Hepatocyte (in vitro differentiated cells): ENCODE measurements at regions not wholly inside any gene's neighbourhood (a gene's known extent, or its start where the extent isn't known, plus 50 kb on each side); places are given as distances from the start of the nearest gene placed in this dataset. TPM values are rescaled to one million over a fixed set of nuclear protein-coding genes. Genes with fewer than 3 reads are reported as not detected.

Source experiments
- DNase-seq: peaks from one replicate; pipeline ENCODE4 v3.0.0-alpha.2; 2016; ENCODE audit warnings: low spot score
- H2AFZ ChIP-seq: fragments of 200-600 bp; sonication (generic); 2 replicates; pipeline ENCODE4 v1.6.0; 2016; ENCODE audit warnings: antibody characterized with exemption, mild to moderate bottlenecking
- H3K27ac ChIP-seq: fragments of 200-600 bp; sonication (generic); 2 replicates; pipeline ENCODE4 v1.5.1; 2016; ENCODE audit warnings: mild to moderate bottlenecking
- H3K27me3 ChIP-seq: fragments of 200-600 bp; sonication (generic); 2 replicates; pipeline ENCODE4 v1.6.1; 2016
- H3K36me3 ChIP-seq: fragments of 200-600 bp; sonication (generic); replicated peaks from 2 replicates; pipeline ENCODE4 v1.5.1; 2016; ENCODE audit warnings: low read depth; ENCODE audit not compliant: insufficient read depth
- H3K4me1 ChIP-seq: fragments of 200-600 bp; sonication (generic); 2 replicates; pipeline ENCODE4 v1.5.1; 2016; ENCODE audit warnings: mild to moderate bottlenecking, moderate library complexity; ENCODE audit not compliant: insufficient read depth
- H3K4me2 ChIP-seq: fragments of 200-600 bp; sonication (generic); 2 replicates; pipeline ENCODE4 v1.6.0; 2016
- H3K4me3 ChIP-seq: fragments of 200-600 bp; sonication (generic); 2 replicates; pipeline ENCODE4 v1.5.1; 2016; ENCODE audit warnings: mild to moderate bottlenecking
- H3K79me2 ChIP-seq: fragments of 200-600 bp; sonication (generic); 2 replicates; pipeline ENCODE4 v1.6.0; 2017; ENCODE audit warnings: mild to moderate bottlenecking
- H3K9me2 ChIP-seq: fragments of 200-600 bp; sonication (generic); replicated peaks from 2 replicates; pipeline ENCODE4 v1.6.0; 2017; ENCODE audit warnings: mild to moderate bottlenecking; ENCODE audit not compliant: insufficient read depth
- H3K9me3 ChIP-seq: fragments of 200-600 bp; sonication (generic); 2 replicates; pipeline ENCODE4 v1.5.1; 2016; ENCODE audit warnings: low read depth, mild to moderate bottlenecking
- H4K20me1 ChIP-seq: fragments of 200-600 bp; sonication (generic); 2 replicates; pipeline ENCODE4 v1.6.0; 2016; ENCODE audit warnings: mild to moderate bottlenecking; ENCODE audit not compliant: insufficient read depth, poor library complexity, severe bottlenecking
- CTCF ChIP-seq: fragments of 200-600 bp; sonication (generic); IDR thresholded peaks from 2 replicates; pipeline ENCODE4 v1.5.1; 2016; ENCODE audit warnings: antibody characterized with exemption, mild to moderate bottlenecking; ENCODE audit not compliant: poor library complexity
- EZH2 ChIP-seq: fragments of 200-600 bp; sonication (generic); IDR thresholded peaks from 2 replicates; pipeline ENCODE4 v1.6.1; 2016; ENCODE audit warnings: antibody characterized with exemption, mild to moderate bottlenecking, borderline replicate concordance
- EZH2phosphoT487 ChIP-seq: fragments of 200-600 bp; sonication (generic); IDR thresholded peaks from one replicate; pipeline ENCODE4 v1.6.1; 2018; ENCODE audit warnings: antibody characterized with exemption, mild to moderate bottlenecking, low read depth, moderate library complexity; ENCODE audit not compliant: unreplicated experiment, severe bottlenecking
- WGBS: methylation state at CpG from one replicate; pipeline ENCODE4 v1.1.6; 2016; ENCODE audit warnings: low lambda C conversion rate; ENCODE audit errors: missing lambda C conversion rate; 5-methylcytosine and 5-hydroxymethylcytosine counted together
- small RNA-seq: library from RNA; depleted of rRNA; stranded (forward); fragments of <200 nt; gene quantifications from one replicate; pipeline ENCODE3, GENCODE V24; 2014

GRCh38 chr15:67010898-67011616, 54.3 kb upstream of the SMAD3 start:
- Histone ChIP-seq H4K20me1 (no peaks in the 10 kb centered on the region), H3K4me1 (no peaks in the 10 kb centered on the region), H2AFZ (no peak overlapping the region), H3K27ac (no peak overlapping the region), H3K4me3 (no peak overlapping the region), H3K27me3 (no peaks in the 10 kb centered on the region), H3K36me3 (no peaks in the 10 kb centered on the region), H3K79me2 (no peaks in the 10 kb centered on the region), H3K4me2 (no peak overlapping the region), H3K9me3 (no peaks in the 10 kb centered on the region), H3K9me2 (no peaks in the 10 kb centered on the region)
- 49% methylated on average over 7 of the region's 7 CpGs for WGBS
- TF ChIP-seq EZH2phosphoT487, result no peak
- no peak for TF ChIP-seq CTCF
- no peak for TF ChIP-seq EZH2
- no peak for DNase-seq

GRCh38 chr15:67011617-67012005, 53.8 kb upstream of the SMAD3 start:
- WGBS, result 86% methylated on average over 6 of the region's 6 CpGs
- no peaks in the 10 kb centered on the region for H3K9me3 ChIP-seq
- no peak overlapping the region for H3K4me2 ChIP-seq
- no peaks in the 10 kb centered on the region for H4K20me1 ChIP-seq
- H2AFZ ChIP-seq, result no peak overlapping the region
- H3K9me2 ChIP-seq, result no peaks in the 10 kb centered on the region
- no peak overlapping the region for H3K27ac ChIP-seq
- DNase-seq, result no peak
- no peaks in the 10 kb centered on the region for H3K36me3 ChIP-seq
- H3K4me1 ChIP-seq, result no peaks in the 10 kb centered on the region
- H3K79me2 ChIP-seq, result no peaks in the 10 kb centered on the region
- no peak for TF ChIP-seq CTCF
- TF ChIP-seq EZH2, result no peak
- no peak for TF ChIP-seq EZH2phosphoT487
- no peaks in the 10 kb centered on the region for H3K27me3 ChIP-seq
- no peak overlapping the region for H3K4me3 ChIP-seq

- H3K4me3 ChIP-seq, result no peak overlapping the region
- WGBS, result 72% methylated on average over 11 of the region's 11 CpGs
- no peaks in the 10 kb centered on the region for H3K4me1 ChIP-seq
- H3K9me3 ChIP-seq, result no peaks in the 10 kb centered on the region
- H2AFZ ChIP-seq, result no peak overlapping the region
- no peaks in the 10 kb centered on the region for H3K36me3 ChIP-seq
- no peaks in the 10 kb centered on the region for H4K20me1 ChIP-seq
- no peak for TF ChIP-seq EZH2
- TF ChIP-seq CTCF, result no peak
- no peaks in the 10 kb centered on the region for H3K79me2 ChIP-seq
- DNase-seq, result no peak
- H3K4me2 ChIP-seq, result no peak overlapping the region
- no peak overlapping the region for H3K27ac ChIP-seq
- no peaks in the 10 kb centered on the region for H3K27me3 ChIP-seq
- no peaks in the 10 kb centered on the region for H3K9me2 ChIP-seq
Measured at GRCh38 chr15:67013696-67014095, 51.7 kb upstream of the SMAD3 start.

Small RNAs in the stretch of these regions (small RNA-seq; reads per million reads assigned to genes)
- gene HMGN2P47, result not detected
